Transverse colon (tissue), 3 donors: ENCODE measurements at regions not wholly inside any gene's neighbourhood (a gene's known extent, or its start where the extent isn't known, plus 50 kb on each side); places are given as distances from the start of the nearest gene placed in this dataset.

Experiments used
- POLR2A ChIP-seq: fragments of 450-650 bp; IDR thresholded peaks from one replicate; pipeline ENCODE4 v1.6.1; 2016; ENCODE audit warnings: antibody characterized with exemption, mild to moderate bottlenecking, moderate library complexity
- TF ChIP-seq, protein P1 (sequence below), 5 experiments: fragments of 200-600 bp in 3 of 5; fragments of 450-650 bp in 2 of 5; sonication (generic) in 3 of 5; IDR thresholded peaks; 1 replicate in 2 of 5; 2 replicates in 3 of 5; pipeline ENCODE4 v1.5.1; 2016 to 2017; ENCODE audit warnings: antibody characterized with exemption in 5 of 5, inconsistent platforms in 3 of 5, mild to moderate bottlenecking in 2 of 5, moderate library complexity in 1 of 5

DNA sequence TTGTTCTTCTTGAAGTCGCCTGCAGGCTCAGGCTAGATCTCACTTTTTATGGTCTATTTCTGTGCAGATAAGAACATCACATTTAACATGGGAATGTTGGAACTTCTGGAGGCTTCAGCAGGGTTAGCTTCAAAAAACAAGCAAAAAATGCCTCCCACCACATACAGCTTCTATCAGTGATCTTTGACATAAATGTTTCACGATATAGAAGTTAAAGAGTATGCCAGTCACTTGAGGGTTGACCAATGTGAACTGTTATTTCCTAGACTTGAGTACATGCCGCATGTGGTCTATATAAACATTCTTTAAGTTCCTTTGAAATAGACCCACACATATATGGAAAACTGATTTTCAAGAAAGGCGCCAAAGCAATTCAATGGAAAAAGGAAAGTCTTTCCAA lies 219.2 kb upstream of the KLF14 start:
- TF ChIP-seq, protein P1, sequence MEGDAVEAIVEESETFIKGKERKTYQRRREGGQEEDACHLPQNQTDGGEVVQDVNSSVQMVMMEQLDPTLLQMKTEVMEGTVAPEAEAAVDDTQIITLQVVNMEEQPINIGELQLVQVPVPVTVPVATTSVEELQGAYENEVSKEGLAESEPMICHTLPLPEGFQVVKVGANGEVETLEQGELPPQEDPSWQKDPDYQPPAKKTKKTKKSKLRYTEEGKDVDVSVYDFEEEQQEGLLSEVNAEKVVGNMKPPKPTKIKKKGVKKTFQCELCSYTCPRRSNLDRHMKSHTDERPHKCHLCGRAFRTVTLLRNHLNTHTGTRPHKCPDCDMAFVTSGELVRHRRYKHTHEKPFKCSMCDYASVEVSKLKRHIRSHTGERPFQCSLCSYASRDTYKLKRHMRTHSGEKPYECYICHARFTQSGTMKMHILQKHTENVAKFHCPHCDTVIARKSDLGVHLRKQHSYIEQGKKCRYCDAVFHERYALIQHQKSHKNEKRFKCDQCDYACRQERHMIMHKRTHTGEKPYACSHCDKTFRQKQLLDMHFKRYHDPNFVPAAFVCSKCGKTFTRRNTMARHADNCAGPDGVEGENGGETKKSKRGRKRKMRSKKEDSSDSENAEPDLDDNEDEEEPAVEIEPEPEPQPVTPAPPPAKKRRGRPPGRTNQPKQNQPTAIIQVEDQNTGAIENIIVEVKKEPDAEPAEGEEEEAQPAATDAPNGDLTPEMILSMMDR (IDR thresholded peaks at IDR 0.05), result no peak
- no peak for TF ChIP-seq POLR2A
